ENCODE measurements at regions not wholly inside any gene's neighbourhood (a gene's known extent, or its start where the extent isn't known, plus 50 kb on each side); places are given as distances from the start of the nearest gene placed in this dataset.

GRCh38 chr16:75987323-75987722, 261.0 kb upstream of the CPHXL start:
- TF ChIP-seq CTCF (IDR thresholded peaks at IDR 0.05; ENCODE audit: low read depth, low read length) (no peak), MYC (IDR thresholded peaks at IDR 0.05; ENCODE audit: low read depth, low read length) (no peak), POLR2A (IDR thresholded peaks at IDR 0.05; ENCODE audit: extremely low read depth, insufficient read length) (no peak)

Measured in NB4 (cell line).